ENCODE measurements at regions not wholly inside any gene's neighbourhood (a gene's known extent, or its start where the extent isn't known, plus 50 kb on each side); places are given as distances from the start of the nearest gene placed in this dataset.

- no peak for TF ChIP-seq CTCF (IDR thresholded peaks at IDR 0.05; ENCODE audit: insufficient read depth, low read depth, low read length)
- no peak for TF ChIP-seq EZH2 (IDR thresholded peaks at IDR 0.05; ENCODE audit: insufficient read depth, low read length)
Observed at GRCh38 chr7:136618818-136619217, 249.6 kb upstream of the CHRM2 start.
